ENCODE measurements at regions not wholly inside any gene's neighbourhood (a gene's known extent, or its start where the extent isn't known, plus 50 kb on each side); places are given as distances from the start of the nearest gene placed in this dataset.

DNA sequence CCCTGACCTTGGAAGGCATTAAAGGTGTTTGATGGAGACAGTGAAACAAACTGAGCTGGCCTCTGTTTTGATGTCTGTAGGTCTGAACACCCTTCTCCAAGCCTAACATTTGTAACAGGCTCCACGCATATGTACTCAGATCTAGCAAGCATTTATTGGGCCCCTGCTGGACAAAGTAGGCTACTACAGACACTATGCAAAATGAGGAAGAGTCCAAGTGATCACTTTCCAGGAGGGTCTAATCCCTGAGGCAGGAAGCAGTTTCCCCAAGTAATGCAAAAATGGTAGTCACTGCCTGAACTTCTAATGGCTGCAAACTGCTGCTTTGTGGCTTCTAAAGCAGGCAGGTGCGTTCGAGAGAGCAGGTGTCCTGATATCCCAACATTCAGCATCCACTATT, 405.8 kb downstream of the MED13L start:
- no peaks in the 10 kb centered on the region for H3K36me3 ChIP-seq (ENCODE audit: insufficient read depth, low read length)
- TF ChIP-seq, protein P1, sequence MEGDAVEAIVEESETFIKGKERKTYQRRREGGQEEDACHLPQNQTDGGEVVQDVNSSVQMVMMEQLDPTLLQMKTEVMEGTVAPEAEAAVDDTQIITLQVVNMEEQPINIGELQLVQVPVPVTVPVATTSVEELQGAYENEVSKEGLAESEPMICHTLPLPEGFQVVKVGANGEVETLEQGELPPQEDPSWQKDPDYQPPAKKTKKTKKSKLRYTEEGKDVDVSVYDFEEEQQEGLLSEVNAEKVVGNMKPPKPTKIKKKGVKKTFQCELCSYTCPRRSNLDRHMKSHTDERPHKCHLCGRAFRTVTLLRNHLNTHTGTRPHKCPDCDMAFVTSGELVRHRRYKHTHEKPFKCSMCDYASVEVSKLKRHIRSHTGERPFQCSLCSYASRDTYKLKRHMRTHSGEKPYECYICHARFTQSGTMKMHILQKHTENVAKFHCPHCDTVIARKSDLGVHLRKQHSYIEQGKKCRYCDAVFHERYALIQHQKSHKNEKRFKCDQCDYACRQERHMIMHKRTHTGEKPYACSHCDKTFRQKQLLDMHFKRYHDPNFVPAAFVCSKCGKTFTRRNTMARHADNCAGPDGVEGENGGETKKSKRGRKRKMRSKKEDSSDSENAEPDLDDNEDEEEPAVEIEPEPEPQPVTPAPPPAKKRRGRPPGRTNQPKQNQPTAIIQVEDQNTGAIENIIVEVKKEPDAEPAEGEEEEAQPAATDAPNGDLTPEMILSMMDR (conservative IDR thresholded peaks at IDR 0.05; ENCODE audit: low read length): peak; percentile 69
- no peak for TF ChIP-seq EZH2phosphoT487 (IDR thresholded peaks at IDR 0.05; ENCODE audit: borderline replicate concordance)
- no peaks in the 10 kb centered on the region for H4K20me1 ChIP-seq (ENCODE audit: insufficient read depth, low read length, poor library complexity, severe bottlenecking)
- H3K9me3 ChIP-seq (ENCODE audit: insufficient read depth, low read depth, low read length): no peaks in the 10 kb centered on the region
- no peak overlapping the region for H3K4me3 ChIP-seq (ENCODE audit: low read length, poor library complexity, severe bottlenecking)
- no peaks in the 10 kb centered on the region for H3F3A ChIP-seq (ENCODE audit: low read depth)
- no peaks in the 10 kb centered on the region for H3K9me2 ChIP-seq (replicated peaks; ENCODE audit: low read depth, low read length)
- H3K4me1 ChIP-seq (ENCODE audit: insufficient read depth, low read length, poor library complexity, severe bottlenecking): no peaks in the 10 kb centered on the region
- H3K4me2 ChIP-seq (ENCODE audit: low read depth, low read length, poor library complexity, severe bottlenecking): no peak overlapping the region
- H3K79me2 ChIP-seq (ENCODE audit: insufficient read depth, low read length): no peaks in the 10 kb centered on the region
- H3K27me3 ChIP-seq (ENCODE audit: insufficient read depth, low read length, poor library complexity, severe bottlenecking): no peaks in the 10 kb centered on the region
- H3K9ac ChIP-seq (ENCODE audit: low read depth, low read length, poor library complexity, severe bottlenecking): no peak overlapping the region
- H2AFZ ChIP-seq (ENCODE audit: low read length): no peak overlapping the region

DNA sequence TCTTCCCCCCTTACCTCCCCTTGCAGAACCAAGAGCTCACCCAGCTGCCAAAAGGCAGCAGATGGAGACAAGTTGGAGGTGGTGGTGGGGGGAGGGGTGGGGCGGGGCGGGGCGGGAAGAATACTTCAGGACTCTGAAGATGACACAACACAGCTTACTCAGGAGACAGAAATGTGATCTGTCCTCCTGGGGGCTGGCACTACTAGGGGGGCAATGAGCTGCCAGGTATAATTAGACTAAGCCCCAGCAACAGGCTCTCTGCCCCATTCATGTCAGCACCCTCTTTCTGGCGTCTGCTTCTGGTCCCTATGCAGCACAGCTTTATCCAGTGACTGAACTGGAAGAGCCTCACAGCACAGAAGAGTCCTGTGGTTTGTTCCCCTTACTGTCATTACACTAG, 407.0 kb downstream of the MED13L start:
- H3K9me2 ChIP-seq (replicated peaks; ENCODE audit: low read depth, low read length): no peaks in the 10 kb centered on the region
- no peaks in the 10 kb centered on the region for H3K9me3 ChIP-seq (ENCODE audit: insufficient read depth, low read depth, low read length)
- TF ChIP-seq, protein P1 (conservative IDR thresholded peaks at IDR 0.05; ENCODE audit: low read length): no peak
- TF ChIP-seq EZH2phosphoT487 (IDR thresholded peaks at IDR 0.05; ENCODE audit: borderline replicate concordance): no peak
- H3K36me3 ChIP-seq (ENCODE audit: insufficient read depth, low read length): no peaks in the 10 kb centered on the region
- no peak overlapping the region for H3K9ac ChIP-seq (ENCODE audit: low read depth, low read length, poor library complexity, severe bottlenecking)
- no peak overlapping the region for H3K4me2 ChIP-seq (ENCODE audit: low read depth, low read length, poor library complexity, severe bottlenecking)
- H3K79me2 ChIP-seq (ENCODE audit: insufficient read depth, low read length): no peaks in the 10 kb centered on the region
- H3K4me1 ChIP-seq (ENCODE audit: insufficient read depth, low read length, poor library complexity, severe bottlenecking): no peaks in the 10 kb centered on the region
- H2AFZ ChIP-seq (ENCODE audit: low read length): no peak overlapping the region
- H3K4me3 ChIP-seq (ENCODE audit: low read length, poor library complexity, severe bottlenecking): no peak overlapping the region
- H3K27me3 ChIP-seq (ENCODE audit: insufficient read depth, low read length, poor library complexity, severe bottlenecking): no peaks in the 10 kb centered on the region
- H4K20me1 ChIP-seq (ENCODE audit: insufficient read depth, low read length, poor library complexity, severe bottlenecking): no peaks in the 10 kb centered on the region
- H3F3A ChIP-seq (ENCODE audit: low read depth): no peaks in the 10 kb centered on the region

DNA sequence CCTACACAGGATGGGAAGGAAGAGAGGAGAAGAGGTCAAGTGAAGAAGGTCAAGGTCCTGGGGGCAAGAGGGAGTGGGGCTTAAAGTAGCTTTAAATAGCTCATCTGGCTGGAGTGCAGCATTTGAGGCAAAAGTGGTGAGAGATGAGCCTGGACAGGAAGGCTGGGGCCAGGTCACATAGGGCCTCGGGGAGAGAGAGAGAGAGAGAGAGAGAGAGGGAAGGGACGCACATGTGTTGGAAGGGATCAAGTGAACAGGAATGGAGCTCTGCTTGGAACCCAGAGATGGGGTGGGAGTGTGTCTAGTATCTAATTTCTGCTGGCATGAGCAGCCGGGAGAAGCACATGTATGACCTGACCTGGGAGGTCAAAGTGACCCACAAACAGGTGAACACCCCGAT, 407.5 kb downstream of the MED13L start:
- H3K9me2 ChIP-seq (replicated peaks; ENCODE audit: low read depth, low read length): no peaks in the 10 kb centered on the region
- no peaks in the 10 kb centered on the region for H3K4me1 ChIP-seq (ENCODE audit: insufficient read depth, low read length, poor library complexity, severe bottlenecking)
- H3K4me3 ChIP-seq (ENCODE audit: low read length, poor library complexity, severe bottlenecking): no peak overlapping the region
- no peaks in the 10 kb centered on the region for H3F3A ChIP-seq (ENCODE audit: low read depth)
- no peaks in the 10 kb centered on the region for H4K20me1 ChIP-seq (ENCODE audit: insufficient read depth, low read length, poor library complexity, severe bottlenecking)
- H3K36me3 ChIP-seq (ENCODE audit: insufficient read depth, low read length): no peaks in the 10 kb centered on the region
- no peaks in the 10 kb centered on the region for H3K27me3 ChIP-seq (ENCODE audit: insufficient read depth, low read length, poor library complexity, severe bottlenecking)
- H2AFZ ChIP-seq (ENCODE audit: low read length): no peak overlapping the region
- no peak for TF ChIP-seq EZH2phosphoT487 (IDR thresholded peaks at IDR 0.05; ENCODE audit: borderline replicate concordance)
- TF ChIP-seq, protein P1 (conservative IDR thresholded peaks at IDR 0.05; ENCODE audit: low read length): no peak
- no peak overlapping the region for H3K9ac ChIP-seq (ENCODE audit: low read depth, low read length, poor library complexity, severe bottlenecking)
- H3K79me2 ChIP-seq (ENCODE audit: insufficient read depth, low read length): no peaks in the 10 kb centered on the region
- H3K4me2 ChIP-seq (ENCODE audit: low read depth, low read length, poor library complexity, severe bottlenecking): no peak overlapping the region
- H3K9me3 ChIP-seq (ENCODE audit: insufficient read depth, low read depth, low read length): no peaks in the 10 kb centered on the region

Data from Loucy (cell line).